SK-N-SH (cell line): ENCODE measurements at regions not wholly inside any gene's neighbourhood (a gene's known extent, or its start where the extent isn't known, plus 50 kb on each side); places are given as distances from the start of the nearest gene placed in this dataset.

Experiments
- small RNA-seq, 7 experiments: library from RNA; depleted of rRNA; stranded (forward); fragments of <200 nt; gene quantifications; one replicate each; pipeline ENCODE3, GENCODE V24; 2012

Small RNA genes lying in the stretch of these regions (small RNA-seq; reads per million reads assigned to genes)
- 0 reads per million in 7 experiments for gene RNA5SP430
